ENCODE measurements at regions not wholly inside any gene's neighbourhood (a gene's known extent, or its start where the extent isn't known, plus 50 kb on each side); places are given as distances from the start of the nearest gene placed in this dataset.

GRCh38 chr12:73017981-73018380 lies 745.8 kb downstream of the TRHDE start:
- TF ChIP-seq CTCF (IDR thresholded peaks at IDR 0.05), result no peak
- TF ChIP-seq POLR2A (IDR thresholded peaks at IDR 0.05; ENCODE audit: low read length), result no peak
- TF ChIP-seq MAFK (IDR thresholded peaks at IDR 0.05; ENCODE audit: partially characterized antibody), result no peak
- no peak for TF ChIP-seq HDAC2 (IDR thresholded peaks at IDR 0.05)
- no peak for TF ChIP-seq NFE2L2 (conservative IDR thresholded peaks at IDR 0.05; ENCODE audit: low read length)
- TF ChIP-seq ESRRA (IDR thresholded peaks at IDR 0.05; ENCODE audit: borderline replicate concordance, low read length), result no peak
- no peak for TF ChIP-seq EP300 (IDR thresholded peaks at IDR 0.05)

Data from A549 (cell line).